HUDEP-2 (cell line): ENCODE measurements at regions not wholly inside any gene's neighbourhood (a gene's known extent, or its start where the extent isn't known, plus 50 kb on each side); places are given as distances from the start of the nearest gene placed in this dataset.

Source experiments
- DNase-seq, 76 experiments: peaks; one replicate each; lab custom pipeline; 2025; ENCODE audit not compliant: unreplicated experiment in 76 of 76; lab: John Stamatoyannopoulos, UW

- DNase-seq, result no peak
Observed at GRCh38 chr9:90099262-90099963, 494.6 kb downstream of the GADD45G start.

- no peak for DNase-seq
Observed at GRCh38 chr9:90100014-90100413, 495.2 kb downstream of the GADD45G start.

GRCh38 chr9:90102292-90102901 lies 497.6 kb downstream of the GADD45G start:
- DNase-seq, result peak in 62 of 76 experiments; percentile 1 to 75 (median 32)

GRCh38 chr9:90103771-90104170 lies 499.0 kb downstream of the GADD45G start:
- no peak for DNase-seq

- DNase-seq, result no peak
Observed at GRCh38 chr9:90105773-90106172, 501.0 kb downstream of the GADD45G start.

- no peak for DNase-seq
Observed at GRCh38 chr9:90107040-90107725, 502.4 kb downstream of the GADD45G start.

- DNase-seq, result no peak
Observed at GRCh38 chr9:90107726-90108655, 503.2 kb downstream of the GADD45G start.

GRCh38 chr9:90112788-90113187 lies 508.0 kb downstream of the GADD45G start:
- DNase-seq, result peak in 1 of 76 experiments; percentile 12

GRCh38 chr9:90114641-90115425 lies 510.0 kb downstream of the GADD45G start:
- DNase-seq, result no peak

GRCh38 chr9:90121762-90122161 lies 517.0 kb downstream of the GADD45G start:
- no peak for DNase-seq

GRCh38 chr9:90124961-90125360 lies 517.7 kb downstream of the DIRAS2 start:
- DNase-seq, result no peak

GRCh38 chr9:90127923-90128322 lies 514.7 kb downstream of the DIRAS2 start:
- DNase-seq, result no peak

- DNase-seq, result no peak
Observed at GRCh38 chr9:90128587-90129190, 513.9 kb downstream of the DIRAS2 start.

- DNase-seq, result no peak
Observed at GRCh38 chr9:90129446-90129845, 513.2 kb downstream of the DIRAS2 start.

- DNase-seq, result no peak
Observed at GRCh38 chr9:90131568-90131967, 511.1 kb downstream of the DIRAS2 start.

- DNase-seq, result no peak
Observed at GRCh38 chr9:90132866-90133265, 509.8 kb downstream of the DIRAS2 start.

GRCh38 chr9:90137801-90138200 lies 504.8 kb downstream of the DIRAS2 start:
- DNase-seq, result no peak

GRCh38 chr9:90140131-90140818 lies 502.3 kb downstream of the DIRAS2 start:
- no peak for DNase-seq

GRCh38 chr9:90141723-90142122 lies 500.9 kb downstream of the DIRAS2 start:
- peak in 3 of 76 experiments; percentile 0 to 7 (median 0) for DNase-seq
